ENCODE measurements at regions not wholly inside any gene's neighbourhood (a gene's known extent, or its start where the extent isn't known, plus 50 kb on each side); places are given as distances from the start of the nearest gene placed in this dataset.

DNA sequence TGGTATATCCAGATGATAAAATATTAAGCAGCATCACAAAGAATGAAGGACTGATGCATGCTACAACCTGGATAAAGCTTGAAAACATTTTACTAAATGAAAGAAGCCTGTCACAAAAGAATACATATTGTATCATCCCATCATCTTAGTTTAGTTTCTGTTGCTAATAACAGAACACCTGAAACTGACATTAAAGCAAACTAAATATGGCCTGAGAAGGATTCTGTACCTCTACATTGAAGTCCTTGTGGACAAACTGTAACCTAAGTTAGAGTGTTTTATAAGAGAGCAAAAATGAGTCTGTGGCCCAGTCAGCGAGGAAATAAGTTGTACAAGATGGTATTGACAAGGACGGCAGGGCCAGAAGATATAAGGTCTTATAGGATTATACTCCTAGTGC is 261.0 kb upstream of the CPHXL start:
- Histone ChIP-seq H3K4me1 (ENCODE audit: insufficient read depth, low read length) (peaks cover 10% of the 10 kb centered on the region), H2AFZ (ENCODE audit: low read depth, low read length) (no peak overlapping the region), H3K4me3 (ENCODE audit: low read length) (no peak overlapping the region), H3K27me3 (ENCODE audit: insufficient read depth, low read length) (no peaks in the 10 kb centered on the region), H3K36me3 (ENCODE audit: insufficient read depth, low read length) (no peaks in the 10 kb centered on the region), H3K9me3 (ENCODE audit: low read length) (no peaks in the 10 kb centered on the region)

DNA sequence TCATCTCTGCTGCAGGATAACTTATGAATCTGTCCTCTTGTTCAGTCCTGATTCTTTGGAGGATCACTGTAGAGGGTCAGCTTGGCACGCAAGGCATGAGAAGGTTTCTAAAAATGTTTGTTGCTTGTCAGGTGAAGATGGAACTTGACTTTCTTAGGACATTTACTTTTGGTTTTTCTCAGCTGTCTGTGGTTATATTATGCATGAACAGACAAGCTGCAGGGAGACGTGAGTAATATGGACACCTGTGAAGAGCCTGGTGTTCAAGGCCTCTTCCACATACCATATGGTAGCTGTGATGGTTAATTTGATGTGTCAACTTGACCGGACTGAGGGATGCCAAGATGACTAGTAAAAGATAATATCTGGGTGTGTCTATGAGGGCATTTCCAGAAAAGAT is 270.2 kb upstream of the CPHXL start:
- no peaks in the 10 kb centered on the region for H3K9me3 ChIP-seq (ENCODE audit: low read length)
- no peak overlapping the region for H3K4me3 ChIP-seq (ENCODE audit: low read length)
- no peaks in the 10 kb centered on the region for H3K4me1 ChIP-seq (ENCODE audit: insufficient read depth, low read length)
- no peaks in the 10 kb centered on the region for H3K27me3 ChIP-seq (ENCODE audit: insufficient read depth, low read length)
- no peak overlapping the region for H2AFZ ChIP-seq (ENCODE audit: low read depth, low read length)
- no peaks in the 10 kb centered on the region for H3K36me3 ChIP-seq (ENCODE audit: insufficient read depth, low read length)

DNA sequence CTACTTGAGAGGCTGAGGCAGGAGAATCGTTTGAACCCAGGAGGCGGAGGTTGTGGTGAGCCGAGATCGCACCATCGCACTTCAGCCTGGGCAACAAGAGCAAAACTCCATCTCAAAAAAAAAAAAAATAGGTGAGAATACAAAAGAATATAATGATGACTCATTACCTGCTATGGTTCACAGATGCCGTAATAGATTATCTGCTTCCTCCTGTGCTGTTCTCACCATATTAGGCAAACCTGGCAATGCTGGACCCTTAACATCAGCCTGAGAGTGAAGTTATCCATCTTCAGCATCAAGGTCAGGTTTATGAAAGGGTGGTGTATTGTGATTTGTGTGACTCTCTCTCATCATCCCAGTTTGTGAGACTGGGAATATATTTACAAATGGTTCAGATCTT is 271.3 kb upstream of the CPHXL start:
- no peak overlapping the region for H3K4me3 ChIP-seq (ENCODE audit: low read length)
- no peaks in the 10 kb centered on the region for H3K9me3 ChIP-seq (ENCODE audit: low read length)
- no peaks in the 10 kb centered on the region for H3K36me3 ChIP-seq (ENCODE audit: insufficient read depth, low read length)
- no peaks in the 10 kb centered on the region for H3K4me1 ChIP-seq (ENCODE audit: insufficient read depth, low read length)
- H2AFZ ChIP-seq (ENCODE audit: low read depth, low read length), result no peak overlapping the region
- H3K27me3 ChIP-seq (ENCODE audit: insufficient read depth, low read length), result no peaks in the 10 kb centered on the region

DNA sequence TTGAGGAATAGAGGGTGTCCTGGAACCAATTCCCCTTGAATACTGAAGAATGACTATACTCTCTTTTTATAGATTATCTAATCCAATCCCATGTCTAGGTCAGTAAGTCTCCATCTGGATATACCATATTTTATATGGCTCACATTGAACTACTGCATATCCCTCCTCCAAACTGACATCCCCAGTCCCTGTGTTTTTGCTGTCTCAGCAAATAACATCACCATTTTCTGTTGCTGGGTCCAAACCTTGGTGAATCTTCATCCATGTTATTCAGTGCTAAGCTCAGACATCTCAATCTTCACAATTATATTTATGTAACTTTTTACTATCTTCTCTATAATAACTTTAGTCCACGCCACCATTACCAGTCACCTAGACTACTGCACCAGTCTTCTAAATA is 269.6 kb upstream of the CNTNAP4 start:
- Histone ChIP-seq H3K9me3 (ENCODE audit: low read length) (no peaks in the 10 kb centered on the region), H3K27me3 (ENCODE audit: insufficient read depth, low read length) (no peaks in the 10 kb centered on the region), H3K36me3 (ENCODE audit: insufficient read depth, low read length) (no peaks in the 10 kb centered on the region), H3K4me1 (ENCODE audit: insufficient read depth, low read length) (no peaks in the 10 kb centered on the region), H2AFZ (ENCODE audit: low read depth, low read length) (no peak overlapping the region), H3K4me3 (ENCODE audit: low read length) (no peak overlapping the region)

DNA sequence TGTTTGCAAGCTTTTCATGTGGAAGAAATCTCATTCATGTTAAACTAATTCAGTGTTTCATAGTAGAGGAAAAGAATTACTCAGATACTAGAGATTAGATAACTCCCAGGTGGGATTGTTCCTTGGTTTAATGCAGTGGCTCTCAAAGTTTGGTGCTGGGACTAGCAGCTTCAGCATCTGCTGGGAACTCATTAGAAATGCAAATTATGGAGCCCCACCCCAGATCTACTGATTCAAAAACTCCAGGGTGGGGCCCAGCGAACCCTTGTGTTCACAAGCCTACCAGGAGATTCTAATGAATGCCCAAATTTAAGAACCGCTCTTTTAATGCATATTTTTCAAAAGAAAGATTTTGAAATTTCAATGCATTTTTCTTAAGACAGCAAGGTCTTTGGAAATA is 253.4 kb upstream of the CNTNAP4 start:
- Histone ChIP-seq H3K4me3 (ENCODE audit: low read length) (no peak overlapping the region), H3K4me1 (ENCODE audit: insufficient read depth, low read length) (no peaks in the 10 kb centered on the region), H3K27me3 (ENCODE audit: insufficient read depth, low read length) (no peaks in the 10 kb centered on the region), H3K36me3 (ENCODE audit: insufficient read depth, low read length) (no peaks in the 10 kb centered on the region), H2AFZ (ENCODE audit: low read depth, low read length) (no peak overlapping the region), H3K9me3 (ENCODE audit: low read length) (no peaks in the 10 kb centered on the region)

DNA sequence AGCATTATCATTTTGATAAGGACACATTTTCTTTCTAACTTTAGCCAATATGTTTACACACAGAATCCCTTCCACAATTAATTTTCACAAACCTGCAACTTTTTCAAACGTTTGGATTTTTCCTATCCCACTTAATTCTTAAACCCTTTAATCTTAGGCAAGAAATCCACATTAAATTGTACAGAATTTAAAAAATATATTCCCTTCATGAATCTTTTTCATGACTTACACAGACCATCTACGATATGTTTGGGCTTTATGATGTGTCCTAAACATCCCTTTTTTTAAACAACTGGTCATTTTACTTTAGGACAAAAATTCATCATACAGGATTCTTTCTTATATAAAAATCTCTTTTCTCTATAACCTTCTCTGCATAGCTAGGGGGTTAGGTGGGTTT is 241.5 kb upstream of the CNTNAP4 start:
- no peaks in the 10 kb centered on the region for H3K4me1 ChIP-seq (ENCODE audit: insufficient read depth, low read length)
- no peak overlapping the region for H3K4me3 ChIP-seq (ENCODE audit: low read length)
- H2AFZ ChIP-seq (ENCODE audit: low read depth, low read length), result no peak overlapping the region
- H3K9me3 ChIP-seq (ENCODE audit: low read length), result no peaks in the 10 kb centered on the region
- no peaks in the 10 kb centered on the region for H3K36me3 ChIP-seq (ENCODE audit: insufficient read depth, low read length)
- no peaks in the 10 kb centered on the region for H3K27me3 ChIP-seq (ENCODE audit: insufficient read depth, low read length)

DNA sequence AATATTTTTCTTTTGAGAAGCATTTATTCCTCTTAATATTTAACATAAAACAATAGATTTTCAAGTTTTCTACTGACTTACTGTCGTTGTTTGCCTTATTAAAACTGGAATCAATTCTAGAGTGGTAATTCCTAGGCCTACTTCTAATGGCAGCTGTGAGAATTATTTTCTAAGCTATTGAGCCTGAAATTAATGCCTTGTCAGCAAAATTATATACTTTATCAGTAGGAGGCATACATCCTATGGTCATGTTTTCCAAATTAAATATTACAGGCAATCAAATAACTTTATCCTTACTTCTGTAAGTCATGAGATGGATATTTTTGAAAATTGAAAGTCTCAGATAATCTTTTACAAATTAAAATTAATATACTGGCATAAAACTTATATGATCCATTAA is 239.1 kb upstream of the CNTNAP4 start:
- H3K4me1 ChIP-seq (ENCODE audit: insufficient read depth, low read length), result no peaks in the 10 kb centered on the region
- no peak overlapping the region for H2AFZ ChIP-seq (ENCODE audit: low read depth, low read length)
- H3K4me3 ChIP-seq (ENCODE audit: low read length), result no peak overlapping the region
- H3K36me3 ChIP-seq (ENCODE audit: insufficient read depth, low read length), result no peaks in the 10 kb centered on the region
- H3K9me3 ChIP-seq (ENCODE audit: low read length), result no peaks in the 10 kb centered on the region
- H3K27me3 ChIP-seq (ENCODE audit: insufficient read depth, low read length), result no peaks in the 10 kb centered on the region

DNA sequence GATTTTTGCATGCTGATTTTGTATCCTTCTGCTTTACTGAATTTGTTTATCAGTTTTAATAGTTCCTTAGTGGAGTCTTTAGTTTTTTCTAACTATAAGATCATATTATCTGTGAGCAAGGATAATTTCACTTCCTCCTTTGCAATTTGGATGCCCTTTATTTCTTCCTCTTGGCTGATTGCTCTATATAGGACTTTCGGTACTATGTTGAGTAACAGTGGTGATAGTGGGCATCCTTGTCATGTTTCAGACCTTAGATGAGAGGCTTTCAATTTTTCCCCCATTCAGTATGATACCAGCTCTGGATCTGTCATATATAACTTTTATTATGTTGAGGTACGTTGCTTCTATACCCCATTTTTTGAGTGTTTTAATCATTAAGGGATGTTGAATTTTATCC is 224.5 kb upstream of the CNTNAP4 start:
- no peaks in the 10 kb centered on the region for H3K9me3 ChIP-seq (ENCODE audit: low read length)
- no peaks in the 10 kb centered on the region for H3K27me3 ChIP-seq (ENCODE audit: insufficient read depth, low read length)
- H3K36me3 ChIP-seq (ENCODE audit: insufficient read depth, low read length), result no peaks in the 10 kb centered on the region
- no peak overlapping the region for H3K4me3 ChIP-seq (ENCODE audit: low read length)
- H2AFZ ChIP-seq (ENCODE audit: low read depth, low read length), result no peak overlapping the region
- no peaks in the 10 kb centered on the region for H3K4me1 ChIP-seq (ENCODE audit: insufficient read depth, low read length)

DNA sequence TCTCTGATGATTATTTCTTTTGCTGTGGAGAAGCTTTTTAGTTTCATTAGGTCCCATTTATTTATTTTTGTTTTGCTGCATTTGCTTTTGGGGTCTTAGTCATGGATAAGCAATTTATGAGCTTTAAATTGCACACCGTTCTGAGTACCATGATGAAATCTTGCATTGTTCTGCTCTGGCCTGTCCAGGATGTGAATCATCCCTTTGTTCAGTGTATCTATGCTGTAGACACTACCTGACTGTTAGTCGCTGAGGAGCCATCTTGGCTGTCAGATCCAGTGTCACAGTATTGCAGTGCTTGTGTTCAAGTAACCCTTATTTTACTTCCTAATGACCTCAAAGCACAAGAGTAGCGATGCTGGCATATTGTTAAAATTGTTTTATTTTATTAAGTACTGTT is 218.0 kb upstream of the CNTNAP4 start:
- no peaks in the 10 kb centered on the region for H3K27me3 ChIP-seq (ENCODE audit: insufficient read depth, low read length)

DNA sequence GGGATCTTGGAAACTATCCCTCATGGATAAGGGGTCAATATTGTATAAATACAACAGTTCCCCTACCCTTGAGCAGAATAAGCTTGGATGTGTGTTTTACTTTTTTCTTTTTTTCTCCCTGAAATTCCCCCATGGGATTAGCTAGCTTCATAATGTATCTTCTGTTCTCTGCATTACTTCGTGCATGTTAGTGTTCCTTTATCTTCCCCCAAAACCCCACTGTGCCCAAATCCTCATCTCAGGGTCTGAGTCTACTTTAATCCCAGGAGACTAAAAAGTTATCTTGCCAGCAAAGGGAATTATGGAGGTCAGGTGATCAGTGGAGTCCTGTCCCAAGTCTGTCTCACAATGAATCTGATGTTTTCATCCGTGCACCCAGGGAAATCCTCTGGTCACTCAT is 217.5 kb upstream of the CNTNAP4 start:
- Histone ChIP-seq H2AFZ (ENCODE audit: low read depth, low read length) (no peak overlapping the region), H3K36me3 (ENCODE audit: insufficient read depth, low read length) (no peaks in the 10 kb centered on the region), H3K4me1 (ENCODE audit: insufficient read depth, low read length) (peaks cover 20% of the 10 kb centered on the region), H3K27me3 (ENCODE audit: insufficient read depth, low read length) (no peaks in the 10 kb centered on the region), H3K4me3 (ENCODE audit: low read length) (no peak overlapping the region), H3K9me3 (ENCODE audit: low read length) (no peaks in the 10 kb centered on the region)

More for the DNA sequence above, 218.0 kb upstream of the CNTNAP4 start:
- Histone ChIP-seq H2AFZ (ENCODE audit: low read depth, low read length) (no peak overlapping the region), H3K4me1 (ENCODE audit: insufficient read depth, low read length) (peaks cover 20% of the 10 kb centered on the region), H3K36me3 (ENCODE audit: insufficient read depth, low read length) (no peaks in the 10 kb centered on the region), H3K4me3 (ENCODE audit: low read length) (no peak overlapping the region), H3K9me3 (ENCODE audit: low read length) (no peaks in the 10 kb centered on the region)

DNA sequence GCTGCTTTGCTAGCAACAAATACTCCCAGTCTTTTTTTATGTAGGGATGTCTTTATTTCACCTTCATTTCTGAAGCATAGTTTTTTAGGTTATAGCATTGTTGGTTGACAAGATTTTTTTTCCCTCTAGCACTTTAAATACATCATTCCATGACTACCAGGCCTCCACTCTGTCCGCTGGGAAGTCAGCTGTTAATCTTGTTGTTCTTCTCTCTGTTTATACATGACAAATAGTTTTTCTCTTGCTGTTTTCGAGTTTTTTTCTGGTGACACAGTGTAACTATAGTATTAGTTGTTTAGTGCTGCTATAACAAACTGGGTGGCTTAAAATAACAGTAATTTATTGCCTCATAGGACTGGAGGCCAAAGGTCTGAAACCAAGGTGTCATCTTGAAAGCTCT is 205.5 kb upstream of the CNTNAP4 start:
- Histone ChIP-seq H3K36me3 (ENCODE audit: insufficient read depth, low read length) (no peaks in the 10 kb centered on the region), H3K9me3 (ENCODE audit: low read length) (no peaks in the 10 kb centered on the region), H2AFZ (ENCODE audit: low read depth, low read length) (no peak overlapping the region), H3K27me3 (ENCODE audit: insufficient read depth, low read length) (no peaks in the 10 kb centered on the region), H3K4me3 (ENCODE audit: low read length) (no peak overlapping the region), H3K4me1 (ENCODE audit: insufficient read depth, low read length) (no peaks in the 10 kb centered on the region)

DNA sequence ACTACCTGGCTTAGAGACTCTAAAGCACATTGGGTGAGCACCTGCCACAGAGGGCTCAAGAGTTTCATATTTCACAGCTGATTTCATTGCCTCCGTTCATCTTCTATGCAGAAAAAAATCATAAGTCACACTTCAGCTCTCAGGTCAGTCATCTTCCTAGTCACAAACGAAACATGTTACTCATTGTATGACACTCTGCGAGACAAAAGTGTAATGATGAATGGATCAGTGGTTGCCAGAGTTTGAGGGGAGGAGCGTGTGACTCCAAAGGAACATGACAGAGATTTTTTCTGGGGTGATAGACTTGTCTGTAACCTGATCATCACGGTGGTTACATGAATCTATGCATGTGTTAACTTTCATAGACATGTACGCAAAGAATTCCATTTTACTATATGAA is 195.2 kb upstream of the CNTNAP4 start:
- Histone ChIP-seq H3K36me3 (ENCODE audit: insufficient read depth, low read length) (no peaks in the 10 kb centered on the region), H3K4me1 (ENCODE audit: insufficient read depth, low read length) (no peaks in the 10 kb centered on the region), H3K9me3 (ENCODE audit: low read length) (no peaks in the 10 kb centered on the region), H3K4me3 (ENCODE audit: low read length) (no peak overlapping the region), H2AFZ (ENCODE audit: low read depth, low read length) (no peak overlapping the region), H3K27me3 (ENCODE audit: insufficient read depth, low read length) (no peaks in the 10 kb centered on the region)

DNA sequence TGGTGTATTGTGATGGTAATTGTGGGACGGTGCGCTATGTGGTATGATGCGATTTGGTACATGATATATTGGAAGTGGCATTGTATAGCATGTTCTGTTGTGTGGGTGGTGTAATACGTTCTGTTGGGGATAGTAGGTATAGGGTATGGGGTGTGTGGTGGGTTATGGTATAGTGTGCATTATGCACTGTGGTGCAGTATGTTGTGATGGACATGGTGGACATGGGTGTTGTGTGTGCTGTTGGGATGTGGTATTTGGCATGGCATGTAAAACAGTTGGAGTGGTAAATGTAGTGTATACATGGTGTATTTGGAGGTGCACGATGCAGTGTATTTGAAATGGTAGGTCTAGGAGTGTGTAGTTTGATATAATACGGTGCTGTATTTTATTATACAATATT is 170.6 kb upstream of the CNTNAP4 start:
- Histone ChIP-seq H3K4me3 (ENCODE audit: low read length) (no peak overlapping the region), H2AFZ (ENCODE audit: low read depth, low read length) (no peak overlapping the region), H3K9me3 (ENCODE audit: low read length) (no peaks in the 10 kb centered on the region), H3K27me3 (ENCODE audit: insufficient read depth, low read length) (no peaks in the 10 kb centered on the region), H3K36me3 (ENCODE audit: insufficient read depth, low read length) (no peaks in the 10 kb centered on the region), H3K4me1 (ENCODE audit: insufficient read depth, low read length) (no peaks in the 10 kb centered on the region)

DNA sequence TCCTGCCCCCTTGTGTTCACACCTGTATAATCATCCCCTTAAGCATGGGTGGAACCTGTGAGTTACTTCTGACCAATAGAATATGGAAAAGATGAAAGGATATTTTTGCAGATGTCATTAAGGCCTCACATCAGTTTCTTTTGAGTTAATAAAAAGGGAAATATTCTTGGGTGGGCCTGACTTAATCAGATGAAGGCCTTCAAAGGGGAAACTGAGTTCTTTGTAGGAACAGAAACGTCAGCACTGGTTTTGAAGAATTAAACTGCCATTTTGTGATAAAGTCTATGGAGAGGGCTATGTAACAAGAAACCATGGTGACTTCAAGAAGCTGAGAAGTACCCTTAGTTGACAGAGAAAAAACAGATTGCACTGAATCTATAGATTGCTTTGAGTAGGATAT is 168.7 kb upstream of the CNTNAP4 start:
- no peak overlapping the region for H2AFZ ChIP-seq (ENCODE audit: low read depth, low read length)
- no peaks in the 10 kb centered on the region for H3K27me3 ChIP-seq (ENCODE audit: insufficient read depth, low read length)
- H3K4me3 ChIP-seq (ENCODE audit: low read length), result no peak overlapping the region
- no peaks in the 10 kb centered on the region for H3K4me1 ChIP-seq (ENCODE audit: insufficient read depth, low read length)
- H3K36me3 ChIP-seq (ENCODE audit: insufficient read depth, low read length), result no peaks in the 10 kb centered on the region
- no peaks in the 10 kb centered on the region for H3K9me3 ChIP-seq (ENCODE audit: low read length)
